Erythroblast (primary cell): ENCODE measurements at regions not wholly inside any gene's neighbourhood (a gene's known extent, or its start where the extent isn't known, plus 50 kb on each side); places are given as distances from the start of the nearest gene placed in this dataset.

Source experiments
- GATA1 ChIP-seq: IDR thresholded peaks from 2 replicates; pipeline ENCODE4 v1.6.1; 2011; ENCODE audit warnings: low read depth, mild to moderate bottlenecking, control low read depth, low read length, moderate library complexity
- POLR2A ChIP-seq: IDR thresholded peaks from 2 replicates; pipeline ENCODE4 v1.6.1; 2011; ENCODE audit warnings: mild to moderate bottlenecking, low read length

DNA sequence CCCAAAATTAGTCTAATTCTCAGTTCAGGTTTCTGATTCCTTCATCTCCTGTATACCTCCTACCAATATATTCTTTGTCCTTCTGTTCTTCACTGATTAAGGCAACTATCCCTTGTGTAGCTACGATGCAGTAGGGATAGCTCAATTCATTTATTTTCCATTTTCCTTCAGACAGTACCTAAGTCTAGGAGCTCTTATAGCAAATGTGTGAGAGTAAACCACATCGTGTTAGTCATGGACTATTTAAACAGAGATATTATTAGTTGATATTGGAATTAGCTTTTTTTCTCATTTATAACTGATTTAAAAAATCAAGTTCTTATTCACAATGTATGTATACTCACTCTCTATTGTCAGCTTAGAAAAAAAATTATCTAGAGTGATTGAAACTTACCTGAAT lies 900.0 kb downstream of the JRKL start:
- TF ChIP-seq POLR2A (no peak), GATA1 (no peak)
